HL-60 (cell line): ENCODE measurements at regions not wholly inside any gene's neighbourhood (a gene's known extent, or its start where the extent isn't known, plus 50 kb on each side); places are given as distances from the start of the nearest gene placed in this dataset.

ENCODE experiments used
- DNase-seq, 2 experiments: peaks; one replicate each; pipeline ENCODE4 v3.0.0-alpha.2; 2010 to 2020; ENCODE audit warnings: low read depth in 1 of 2, low spot score in 1 of 2
- H3K27ac ChIP-seq: fragments of 250-450 bp; sonication (Bioruptor Pico); replicated peaks from 2 replicates; pipeline ENCODE4 v1.5.1; 2020; ENCODE audit warnings: mild to moderate bottlenecking, moderate library complexity
- H3K27me3 ChIP-seq: fragments of 250-450 bp; sonication (Bioruptor Pico); 2 replicates; pipeline ENCODE4 v1.5.1; 2021; ENCODE audit warnings: mild to moderate bottlenecking, moderate library complexity; ENCODE audit not compliant: insufficient read depth, poor library complexity, severe bottlenecking
- H3K4me3 ChIP-seq: replicated peaks from 2 replicates; pipeline ENCODE4 v1.5.1; 2011; ENCODE audit warnings: mild to moderate bottlenecking, control low read depth, low read length; ENCODE audit not compliant: insufficient read depth
- GABPA ChIP-seq: IDR thresholded peaks from 2 replicates; pipeline ENCODE4 v1.6.1; 2012; ENCODE audit warnings: low read depth
- POLR2AphosphoS5 ChIP-seq: IDR thresholded peaks from 2 replicates; pipeline ENCODE4 v1.6.1; 2012; ENCODE audit warnings: low read depth
- SPI1 ChIP-seq: IDR thresholded peaks from 2 replicates; pipeline ENCODE4 v1.6.1; 2012; ENCODE audit warnings: low read depth, mild to moderate bottlenecking, borderline replicate concordance
- TF ChIP-seq, protein P1 (sequence below): IDR thresholded peaks from 2 replicates; pipeline ENCODE4 v1.6.1; 2012; ENCODE audit warnings: low read depth; ENCODE audit not compliant: insufficient replicate concordance
- TF ChIP-seq, protein P2 (sequence below): IDR thresholded peaks from one replicate; pipeline ENCODE4 v1.5.1; 2011; ENCODE audit warnings: low read length, control low read depth, inconsistent platforms; ENCODE audit not compliant: insufficient read depth

DNA sequence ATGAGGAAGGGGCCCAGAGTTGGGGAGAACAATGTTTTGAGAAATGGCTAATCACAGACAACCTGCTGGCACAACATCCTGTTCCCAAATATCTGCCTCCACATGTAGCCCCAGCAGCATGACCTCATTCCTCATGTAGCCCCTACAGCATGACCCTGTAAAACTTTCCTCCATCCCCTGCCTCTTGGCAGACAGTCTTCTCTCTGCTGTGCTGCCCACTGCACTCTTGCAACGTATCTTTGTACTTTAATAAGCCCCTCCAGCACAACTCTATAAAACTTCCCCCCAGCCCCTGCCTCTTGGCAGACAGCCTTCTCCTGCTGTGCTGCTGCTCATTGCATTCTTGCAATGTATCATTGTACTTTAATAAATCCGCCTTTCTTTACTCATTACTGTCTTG, 278.8 kb downstream of the HDGFL1 start:
- no peak overlapping the region for H3K27ac ChIP-seq
- TF ChIP-seq GABPA, result no peak
- no peak for TF ChIP-seq SPI1
- TF ChIP-seq, protein P1, sequence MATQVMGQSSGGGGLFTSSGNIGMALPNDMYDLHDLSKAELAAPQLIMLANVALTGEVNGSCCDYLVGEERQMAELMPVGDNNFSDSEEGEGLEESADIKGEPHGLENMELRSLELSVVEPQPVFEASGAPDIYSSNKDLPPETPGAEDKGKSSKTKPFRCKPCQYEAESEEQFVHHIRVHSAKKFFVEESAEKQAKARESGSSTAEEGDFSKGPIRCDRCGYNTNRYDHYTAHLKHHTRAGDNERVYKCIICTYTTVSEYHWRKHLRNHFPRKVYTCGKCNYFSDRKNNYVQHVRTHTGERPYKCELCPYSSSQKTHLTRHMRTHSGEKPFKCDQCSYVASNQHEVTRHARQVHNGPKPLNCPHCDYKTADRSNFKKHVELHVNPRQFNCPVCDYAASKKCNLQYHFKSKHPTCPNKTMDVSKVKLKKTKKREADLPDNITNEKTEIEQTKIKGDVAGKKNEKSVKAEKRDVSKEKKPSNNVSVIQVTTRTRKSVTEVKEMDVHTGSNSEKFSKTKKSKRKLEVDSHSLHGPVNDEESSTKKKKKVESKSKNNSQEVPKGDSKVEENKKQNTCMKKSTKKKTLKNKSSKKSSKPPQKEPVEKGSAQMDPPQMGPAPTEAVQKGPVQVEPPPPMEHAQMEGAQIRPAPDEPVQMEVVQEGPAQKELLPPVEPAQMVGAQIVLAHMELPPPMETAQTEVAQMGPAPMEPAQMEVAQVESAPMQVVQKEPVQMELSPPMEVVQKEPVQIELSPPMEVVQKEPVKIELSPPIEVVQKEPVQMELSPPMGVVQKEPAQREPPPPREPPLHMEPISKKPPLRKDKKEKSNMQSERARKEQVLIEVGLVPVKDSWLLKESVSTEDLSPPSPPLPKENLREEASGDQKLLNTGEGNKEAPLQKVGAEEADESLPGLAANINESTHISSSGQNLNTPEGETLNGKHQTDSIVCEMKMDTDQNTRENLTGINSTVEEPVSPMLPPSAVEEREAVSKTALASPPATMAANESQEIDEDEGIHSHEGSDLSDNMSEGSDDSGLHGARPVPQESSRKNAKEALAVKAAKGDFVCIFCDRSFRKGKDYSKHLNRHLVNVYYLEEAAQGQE, result no peak
- TF ChIP-seq POLR2AphosphoS5, result no peak
- TF ChIP-seq, protein P2, sequence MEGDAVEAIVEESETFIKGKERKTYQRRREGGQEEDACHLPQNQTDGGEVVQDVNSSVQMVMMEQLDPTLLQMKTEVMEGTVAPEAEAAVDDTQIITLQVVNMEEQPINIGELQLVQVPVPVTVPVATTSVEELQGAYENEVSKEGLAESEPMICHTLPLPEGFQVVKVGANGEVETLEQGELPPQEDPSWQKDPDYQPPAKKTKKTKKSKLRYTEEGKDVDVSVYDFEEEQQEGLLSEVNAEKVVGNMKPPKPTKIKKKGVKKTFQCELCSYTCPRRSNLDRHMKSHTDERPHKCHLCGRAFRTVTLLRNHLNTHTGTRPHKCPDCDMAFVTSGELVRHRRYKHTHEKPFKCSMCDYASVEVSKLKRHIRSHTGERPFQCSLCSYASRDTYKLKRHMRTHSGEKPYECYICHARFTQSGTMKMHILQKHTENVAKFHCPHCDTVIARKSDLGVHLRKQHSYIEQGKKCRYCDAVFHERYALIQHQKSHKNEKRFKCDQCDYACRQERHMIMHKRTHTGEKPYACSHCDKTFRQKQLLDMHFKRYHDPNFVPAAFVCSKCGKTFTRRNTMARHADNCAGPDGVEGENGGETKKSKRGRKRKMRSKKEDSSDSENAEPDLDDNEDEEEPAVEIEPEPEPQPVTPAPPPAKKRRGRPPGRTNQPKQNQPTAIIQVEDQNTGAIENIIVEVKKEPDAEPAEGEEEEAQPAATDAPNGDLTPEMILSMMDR, result no peak
- no peak overlapping the region for H3K4me3 ChIP-seq
- DNase-seq, result no peak
- H3K27me3 ChIP-seq, result no peaks in the 10 kb centered on the region

DNA sequence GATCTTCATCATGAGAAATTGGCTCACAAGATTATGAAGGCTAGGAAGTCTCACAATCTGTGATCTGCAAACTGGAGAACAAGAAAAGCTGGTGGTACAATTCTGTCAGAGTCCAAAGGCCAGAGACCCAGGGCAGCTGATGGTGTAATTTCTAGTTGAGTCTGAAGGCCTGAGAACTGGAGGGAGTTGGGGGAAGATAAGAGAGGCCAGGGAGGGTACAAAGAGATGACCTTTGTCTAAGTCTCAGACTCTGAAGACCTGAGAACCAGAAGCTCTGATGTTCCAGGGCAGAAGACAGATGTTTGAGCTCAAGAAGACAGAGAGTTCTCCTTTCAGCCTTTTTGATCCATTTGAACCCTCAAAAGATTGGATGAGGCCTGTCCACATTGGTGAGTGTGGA, 280.6 kb downstream of the HDGFL1 start:
- DNase-seq, result no peak

DNA sequence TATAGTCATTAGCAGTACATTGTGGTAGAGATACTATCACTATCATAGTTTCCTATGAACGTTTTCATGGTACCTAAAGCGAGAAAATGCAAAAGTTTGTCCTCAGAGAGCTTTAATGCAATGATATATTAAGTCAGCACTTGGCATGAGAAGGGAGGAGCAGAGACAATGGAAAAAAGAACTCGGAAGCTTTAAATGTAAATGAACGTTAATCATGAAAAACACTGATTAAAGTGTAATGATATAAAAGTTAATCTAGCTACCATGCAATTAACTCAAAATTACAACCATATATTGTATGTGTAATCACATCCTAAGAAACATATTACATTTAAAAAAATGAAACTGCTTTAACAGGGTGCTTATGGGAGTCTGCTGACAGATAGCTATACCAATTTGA, 282.7 kb downstream of the HDGFL1 start:
- H3K27me3 ChIP-seq, result no peaks in the 10 kb centered on the region
- TF ChIP-seq GABPA (no peak), POLR2AphosphoS5 (no peak), SPI1 (no peak)
- H3K27ac ChIP-seq, result no peak overlapping the region
- H3K4me3 ChIP-seq, result no peak overlapping the region
- no peak for DNase-seq

More for the DNA sequence above, 280.6 kb downstream of the HDGFL1 start:
- Histone ChIP-seq H3K4me3 (no peak overlapping the region), H3K27ac (no peak overlapping the region), H3K27me3 (no peaks in the 10 kb centered on the region)
- TF ChIP-seq, protein P2, result no peak
- no peak for TF ChIP-seq POLR2AphosphoS5
- TF ChIP-seq, protein P1, result no peak
- no peak for TF ChIP-seq GABPA
- no peak for TF ChIP-seq SPI1

DNA sequence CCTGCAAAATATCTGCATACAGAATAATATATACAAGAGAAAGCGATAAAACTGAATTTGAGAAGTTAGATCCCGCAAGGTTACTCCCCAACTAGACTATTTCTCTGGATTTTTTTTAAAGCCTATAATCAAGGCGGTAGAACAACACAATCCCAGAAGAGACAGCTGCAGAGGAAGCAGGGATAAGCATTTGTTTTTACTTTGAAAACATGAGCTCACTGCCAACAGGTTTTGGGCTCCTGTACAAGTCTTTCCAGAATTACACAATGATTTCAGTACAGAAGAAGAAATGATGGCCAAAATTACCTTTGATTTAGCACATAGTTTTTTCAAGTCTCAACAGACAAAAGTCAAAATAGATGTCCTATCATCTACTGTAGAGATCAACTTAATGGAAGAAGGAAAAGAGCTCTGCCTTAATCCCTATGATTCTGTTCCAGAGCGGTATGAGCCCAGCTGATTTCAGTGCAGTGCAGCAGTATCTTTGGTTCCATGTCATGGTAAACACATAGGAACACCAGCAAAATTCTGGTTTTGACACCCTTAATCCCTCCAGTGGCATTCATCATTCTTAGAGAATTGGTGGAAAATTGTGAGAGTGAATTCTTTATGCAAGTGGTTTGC, 304.3 kb downstream of the HDGFL1 start:
- H3K27ac ChIP-seq, result no peak overlapping the region
- DNase-seq, result no peak
- no peak for TF ChIP-seq SPI1
- no peak for TF ChIP-seq GABPA
- TF ChIP-seq POLR2AphosphoS5, result no peak
- TF ChIP-seq, protein P1, result no peak
- TF ChIP-seq, protein P2, result no peak

More for the DNA sequence above, 304.3 kb downstream of the HDGFL1 start:
- no peak overlapping the region for H3K4me3 ChIP-seq
- no peaks in the 10 kb centered on the region for H3K27me3 ChIP-seq
